ENCODE measurements at regions not wholly inside any gene's neighbourhood (a gene's known extent, or its start where the extent isn't known, plus 50 kb on each side); places are given as distances from the start of the nearest gene placed in this dataset.

DNA sequence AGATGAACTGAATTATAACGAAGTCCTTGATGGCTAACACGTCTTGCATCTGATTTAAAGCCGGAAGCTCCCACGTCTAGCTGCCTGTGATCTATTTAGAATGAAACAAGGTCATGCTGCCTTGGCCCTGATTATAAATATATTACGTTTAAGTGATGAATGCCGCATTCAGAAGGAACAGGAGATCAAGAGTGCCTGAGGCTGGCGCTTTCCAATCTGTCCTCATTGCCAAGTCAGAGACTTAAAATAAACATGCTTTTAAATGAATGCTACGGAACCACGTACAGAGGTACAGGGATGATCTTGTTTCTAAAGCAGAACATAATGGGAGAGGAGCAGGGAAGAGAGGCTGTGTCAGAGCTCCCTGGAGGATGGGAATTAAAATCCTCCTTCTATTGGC, 292.8 kb downstream of the TLE1 start:
- CTCF ChIA-PET = no interaction called here
- TF ChIP-seq, protein P1, sequence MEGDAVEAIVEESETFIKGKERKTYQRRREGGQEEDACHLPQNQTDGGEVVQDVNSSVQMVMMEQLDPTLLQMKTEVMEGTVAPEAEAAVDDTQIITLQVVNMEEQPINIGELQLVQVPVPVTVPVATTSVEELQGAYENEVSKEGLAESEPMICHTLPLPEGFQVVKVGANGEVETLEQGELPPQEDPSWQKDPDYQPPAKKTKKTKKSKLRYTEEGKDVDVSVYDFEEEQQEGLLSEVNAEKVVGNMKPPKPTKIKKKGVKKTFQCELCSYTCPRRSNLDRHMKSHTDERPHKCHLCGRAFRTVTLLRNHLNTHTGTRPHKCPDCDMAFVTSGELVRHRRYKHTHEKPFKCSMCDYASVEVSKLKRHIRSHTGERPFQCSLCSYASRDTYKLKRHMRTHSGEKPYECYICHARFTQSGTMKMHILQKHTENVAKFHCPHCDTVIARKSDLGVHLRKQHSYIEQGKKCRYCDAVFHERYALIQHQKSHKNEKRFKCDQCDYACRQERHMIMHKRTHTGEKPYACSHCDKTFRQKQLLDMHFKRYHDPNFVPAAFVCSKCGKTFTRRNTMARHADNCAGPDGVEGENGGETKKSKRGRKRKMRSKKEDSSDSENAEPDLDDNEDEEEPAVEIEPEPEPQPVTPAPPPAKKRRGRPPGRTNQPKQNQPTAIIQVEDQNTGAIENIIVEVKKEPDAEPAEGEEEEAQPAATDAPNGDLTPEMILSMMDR (IDR thresholded peaks at IDR 0.05; ENCODE audit: unreplicated experiment) = no peak
- Mint-ChIP-seq H3K4me1 (ENCODE audit: low read depth, unreplicated experiment) (no peaks in the 10 kb centered on the region), H3K36me3 (ENCODE audit: insufficient read depth, unreplicated experiment) (no peaks in the 10 kb centered on the region), H3K27me3 (ENCODE audit: unreplicated experiment) (no peaks in the 10 kb centered on the region), H3K9me3 (ENCODE audit: low read depth, unreplicated experiment) (peaks cover 2% of the 10 kb centered on the region), H3K4me3 (ENCODE audit: low read depth, unreplicated experiment) (no peak overlapping the region), H3K27ac (ENCODE audit: unreplicated experiment) (no peak overlapping the region)
- BruUV-seq (replicated peaks) = no TSS peak
- no peak for DNase-seq
- intact Hi-C loops (cut with micrococcal nuclease; ENCODE audit: unreplicated experiment) = loop anchor here (10.0 kb wide), 1 partner anchor 188 kb away; no protein-coding TSS in a partner anchor

DNA sequence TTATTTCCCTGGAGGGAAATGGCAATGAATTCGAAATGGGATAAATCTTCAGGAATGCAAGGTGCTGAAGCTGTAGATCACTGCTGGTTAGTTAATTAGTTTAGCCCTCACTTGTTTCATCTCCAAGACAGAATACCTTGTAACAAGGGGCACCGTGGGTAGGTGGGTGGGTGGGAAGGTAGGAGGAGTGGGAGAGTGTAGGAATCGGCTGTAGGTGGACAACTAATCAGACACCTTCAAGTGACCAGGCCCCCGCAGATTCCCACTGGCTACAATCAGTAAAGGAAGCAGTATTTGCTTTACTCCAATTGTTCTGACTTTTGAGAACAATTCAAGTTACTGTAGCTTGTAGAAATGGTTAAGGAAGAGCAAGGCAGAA, 293.7 kb downstream of the TLE1 start:
- CTCF ChIA-PET = no interaction called here
- no peak overlapping the region for H3K4me3 Mint-ChIP-seq (ENCODE audit: low read depth, unreplicated experiment)
- TF ChIP-seq, protein P1 (IDR thresholded peaks at IDR 0.05; ENCODE audit: unreplicated experiment) = no peak
- DNase-seq = no peak
- peaks cover 8% of the 10 kb centered on the region for H3K4me1 Mint-ChIP-seq (ENCODE audit: low read depth, unreplicated experiment)
- intact Hi-C loops (cut with micrococcal nuclease; ENCODE audit: unreplicated experiment) = loop anchor here (10.0 kb wide), 1 partner anchor 189 kb away; no protein-coding TSS in a partner anchor
- no TSS peak for BruUV-seq (replicated peaks)
- peaks cover 2% of the 10 kb centered on the region for H3K9me3 Mint-ChIP-seq (ENCODE audit: low read depth, unreplicated experiment)
- H3K27ac Mint-ChIP-seq (ENCODE audit: unreplicated experiment) = peak overlapping the region; percentile 17
- H3K27me3 Mint-ChIP-seq (ENCODE audit: unreplicated experiment) = no peaks in the 10 kb centered on the region
- no peaks in the 10 kb centered on the region for H3K36me3 Mint-ChIP-seq (ENCODE audit: insufficient read depth, unreplicated experiment)

DNA sequence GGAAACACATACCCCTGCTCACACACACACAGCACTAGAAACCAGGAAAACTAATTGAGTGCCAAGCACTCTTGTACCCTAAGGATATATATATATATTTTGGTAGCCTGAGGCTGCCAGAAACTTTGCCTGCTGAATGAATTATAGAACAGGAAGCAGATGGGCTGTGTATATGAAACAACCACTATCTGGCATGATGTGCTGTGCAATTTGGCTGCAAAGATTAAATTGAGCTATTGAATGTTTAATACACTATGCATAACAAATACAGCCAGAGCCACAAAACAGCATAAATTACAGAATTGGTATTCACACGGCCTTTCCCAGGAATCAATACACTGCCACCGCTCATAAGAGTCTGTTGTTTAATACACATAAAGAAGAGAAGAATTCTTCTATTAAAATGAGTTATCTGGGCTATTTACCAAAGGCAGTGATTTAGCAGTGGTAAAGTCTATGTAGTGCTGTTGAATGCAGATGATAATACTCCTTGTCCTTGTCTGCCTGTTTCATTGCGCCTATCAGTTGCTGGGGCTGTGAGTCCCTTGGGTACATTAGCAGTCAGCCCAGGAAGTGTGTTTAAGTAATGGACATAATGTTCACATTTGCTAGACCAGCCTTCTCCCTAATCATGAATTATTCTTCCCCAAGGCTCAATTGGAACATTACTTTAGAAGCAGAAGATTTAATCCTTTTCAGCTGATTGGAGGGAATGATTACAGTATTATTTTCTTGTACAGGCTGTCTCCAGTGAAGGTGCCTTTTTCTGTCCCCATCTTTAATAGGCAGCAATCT, 294.3 kb downstream of the TLE1 start:
- intact Hi-C loops (cut with micrococcal nuclease; ENCODE audit: unreplicated experiment) = loop anchor here (10.0 kb wide), 1 partner anchor 190 kb away; no protein-coding TSS in a partner anchor
- Mint-ChIP-seq H3K36me3 (ENCODE audit: insufficient read depth, unreplicated experiment) (no peaks in the 10 kb centered on the region), H3K4me1 (ENCODE audit: low read depth, unreplicated experiment) (peaks cover 14% of the 10 kb centered on the region), H3K27ac (ENCODE audit: unreplicated experiment) (no peak overlapping the region), H3K9me3 (ENCODE audit: low read depth, unreplicated experiment) (peaks cover 2% of the 10 kb centered on the region), H3K4me3 (ENCODE audit: low read depth, unreplicated experiment) (no peak overlapping the region), H3K27me3 (ENCODE audit: unreplicated experiment) (no peaks in the 10 kb centered on the region)
- TF ChIP-seq, protein P1 (IDR thresholded peaks at IDR 0.05; ENCODE audit: unreplicated experiment) = no peak
- CTCF ChIA-PET = no interaction called here
- DNase-seq = no peak
- no TSS peak for BruUV-seq (replicated peaks)

DNA sequence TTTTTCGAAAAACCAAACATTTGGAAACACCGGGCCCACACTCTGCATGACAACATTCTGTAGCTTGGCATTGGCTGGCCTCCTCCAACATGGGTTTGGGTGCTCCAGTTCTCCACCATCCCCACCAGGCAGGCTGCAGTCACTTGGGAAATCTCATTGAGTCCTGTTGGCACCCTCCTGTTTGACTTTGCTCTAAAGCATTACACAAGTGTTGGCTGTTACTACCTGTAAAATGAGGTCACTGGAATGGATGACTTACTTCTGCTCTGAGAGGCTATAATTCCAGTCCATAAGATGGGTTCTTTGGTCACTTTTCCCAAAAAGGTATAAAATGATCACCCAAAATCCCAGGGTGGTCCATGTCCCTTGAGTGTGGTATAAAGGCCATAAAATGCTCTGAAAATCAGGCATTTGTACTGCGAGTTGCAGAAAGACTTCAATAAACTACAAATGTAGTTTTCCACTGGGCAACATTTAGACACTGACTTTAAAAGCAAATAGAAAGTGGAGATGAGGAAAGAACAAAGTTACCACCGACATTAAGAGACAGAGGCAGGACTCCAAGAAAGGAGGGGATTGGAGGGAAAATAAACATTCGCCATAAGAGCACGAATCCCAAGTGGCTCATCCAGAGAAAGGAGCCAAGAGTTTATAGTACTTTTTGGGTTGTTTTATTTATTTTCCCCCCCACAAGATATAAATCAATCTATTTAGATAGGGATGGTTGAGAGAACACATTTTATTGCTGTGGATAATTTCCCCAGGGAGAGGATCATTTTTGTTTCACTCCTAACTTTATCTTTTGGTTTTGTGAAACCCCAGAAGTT, 295.1 kb downstream of the TLE1 start:
- Mint-ChIP-seq H3K4me3 (ENCODE audit: low read depth, unreplicated experiment) (no peak overlapping the region), H3K36me3 (ENCODE audit: insufficient read depth, unreplicated experiment) (no peaks in the 10 kb centered on the region), H3K9me3 (ENCODE audit: low read depth, unreplicated experiment) (peaks cover 2% of the 10 kb centered on the region), H3K27ac (ENCODE audit: unreplicated experiment) (no peak overlapping the region), H3K4me1 (ENCODE audit: low read depth, unreplicated experiment) (peaks cover 23% of the 10 kb centered on the region), H3K27me3 (ENCODE audit: unreplicated experiment) (no peaks in the 10 kb centered on the region)
- CTCF ChIA-PET = interaction anchor here (0.6 kb wide), 1 partner anchor 11 kb away, joined by 3 read pairs; no protein-coding TSS in a partner anchor
- no TSS peak for BruUV-seq (replicated peaks)
- DNase-seq = no peak
- TF ChIP-seq, protein P1 (IDR thresholded peaks at IDR 0.05; ENCODE audit: unreplicated experiment) = no peak
- intact Hi-C loops (cut with micrococcal nuclease; ENCODE audit: unreplicated experiment) = loop anchor here (10.0 kb wide), 1 partner anchor 191 kb away; no protein-coding TSS in a partner anchor
